ENCODE measurements at regions not wholly inside any gene's neighbourhood (a gene's known extent, or its start where the extent isn't known, plus 50 kb on each side); places are given as distances from the start of the nearest gene placed in this dataset.

GRCh38 chr20:57062241-57062640 is 204.2 kb downstream of the BMP7 start:
- FAIRE-seq (no peak), DNase-seq (ENCODE audit: insufficient read length) (no peak)
- TF ChIP-seq POLR2AphosphoS5 (IDR thresholded peaks at IDR 0.05; ENCODE audit: low read depth, low read length) (no peak), TAF1 (IDR thresholded peaks at IDR 0.05; ENCODE audit: borderline replicate concordance, low read depth, low read length) (no peak), POLR2A (IDR thresholded peaks at IDR 0.05; ENCODE audit: low read depth, low read length) (no peak)

GRCh38 chr20:57062696-57063270 is 203.7 kb downstream of the BMP7 start:
- DNase-seq (ENCODE audit: insufficient read length): no peak
- FAIRE-seq: no peak
- no peak for TF ChIP-seq POLR2A (IDR thresholded peaks at IDR 0.05; ENCODE audit: low read depth, low read length)
- TF ChIP-seq TAF1 (IDR thresholded peaks at IDR 0.05; ENCODE audit: borderline replicate concordance, low read depth, low read length): no peak
- TF ChIP-seq POLR2AphosphoS5 (IDR thresholded peaks at IDR 0.05; ENCODE audit: low read depth, low read length): no peak

- TF ChIP-seq TAF1 (IDR thresholded peaks at IDR 0.05; ENCODE audit: borderline replicate concordance, low read depth, low read length) (no peak), POLR2AphosphoS5 (IDR thresholded peaks at IDR 0.05; ENCODE audit: low read depth, low read length) (no peak), POLR2A (IDR thresholded peaks at IDR 0.05; ENCODE audit: low read depth, low read length) (no peak)
- DNase-seq (ENCODE audit: insufficient read length) (no peak), FAIRE-seq (no peak)
Observed at GRCh38 chr20:57064836-57065235, 201.6 kb downstream of the BMP7 start.

- TF ChIP-seq POLR2AphosphoS5 (IDR thresholded peaks at IDR 0.05; ENCODE audit: low read depth, low read length) (no peak), POLR2A (IDR thresholded peaks at IDR 0.05; ENCODE audit: low read depth, low read length) (no peak), TAF1 (IDR thresholded peaks at IDR 0.05; ENCODE audit: borderline replicate concordance, low read depth, low read length) (no peak)
- FAIRE-seq (no peak), DNase-seq (ENCODE audit: insufficient read length) (no peak)
Observed at GRCh38 chr20:57065646-57066045, 200.8 kb downstream of the BMP7 start.

GRCh38 chr20:57066126-57066900 is 200.1 kb downstream of the BMP7 start:
- TF ChIP-seq TAF1 (IDR thresholded peaks at IDR 0.05; ENCODE audit: borderline replicate concordance, low read depth, low read length): no peak
- FAIRE-seq: no peak

GRCh38 chr20:57069442-57069841 is 197.0 kb downstream of the BMP7 start:
- FAIRE-seq: no peak
- DNase-seq (ENCODE audit: insufficient read length): no peak
- TF ChIP-seq POLR2A (IDR thresholded peaks at IDR 0.05; ENCODE audit: low read depth, low read length): no peak
- TF ChIP-seq POLR2AphosphoS5 (IDR thresholded peaks at IDR 0.05; ENCODE audit: low read depth, low read length): no peak
- no peak for TF ChIP-seq TAF1 (IDR thresholded peaks at IDR 0.05; ENCODE audit: borderline replicate concordance, low read depth, low read length)

More at GRCh38 chr20:57066126-57066900, 200.1 kb downstream of the BMP7 start:
- no peak for DNase-seq (ENCODE audit: insufficient read length)

- TF ChIP-seq POLR2AphosphoS5 (IDR thresholded peaks at IDR 0.05; ENCODE audit: low read depth, low read length) (no peak), TAF1 (IDR thresholded peaks at IDR 0.05; ENCODE audit: borderline replicate concordance, low read depth, low read length) (no peak)
- DNase-seq (ENCODE audit: insufficient read length) (no peak), FAIRE-seq (no peak)
Observed at GRCh38 chr20:57070296-57070695, 196.1 kb downstream of the BMP7 start.

GRCh38 chr20:57071283-57071731 is 195.1 kb downstream of the BMP7 start:
- TF ChIP-seq TAF1 (IDR thresholded peaks at IDR 0.05; ENCODE audit: borderline replicate concordance, low read depth, low read length) (no peak), POLR2AphosphoS5 (IDR thresholded peaks at IDR 0.05; ENCODE audit: low read depth, low read length) (no peak), POLR2A (IDR thresholded peaks at IDR 0.05; ENCODE audit: low read depth, low read length) (no peak)
- FAIRE-seq: no peak
- no peak for DNase-seq (ENCODE audit: insufficient read length)

GRCh38 chr20:57071954-57072583 is 194.4 kb downstream of the BMP7 start:
- FAIRE-seq (no peak), DNase-seq (ENCODE audit: insufficient read length) (no peak)
- no peak for TF ChIP-seq POLR2A (IDR thresholded peaks at IDR 0.05; ENCODE audit: low read depth, low read length)
- no peak for TF ChIP-seq POLR2AphosphoS5 (IDR thresholded peaks at IDR 0.05; ENCODE audit: low read depth, low read length)
- no peak for TF ChIP-seq TAF1 (IDR thresholded peaks at IDR 0.05; ENCODE audit: borderline replicate concordance, low read depth, low read length)

GRCh38 chr20:57073402-57073801 is 193.0 kb downstream of the BMP7 start:
- no peak for TF ChIP-seq POLR2AphosphoS5 (IDR thresholded peaks at IDR 0.05; ENCODE audit: low read depth, low read length)
- no peak for TF ChIP-seq POLR2A (IDR thresholded peaks at IDR 0.05; ENCODE audit: low read depth, low read length)
- no peak for DNase-seq (ENCODE audit: insufficient read length)
- no peak for FAIRE-seq

- TF ChIP-seq TAF1 (IDR thresholded peaks at IDR 0.05; ENCODE audit: borderline replicate concordance, low read depth, low read length) (no peak), POLR2A (IDR thresholded peaks at IDR 0.05; ENCODE audit: low read depth, low read length) (no peak), POLR2AphosphoS5 (IDR thresholded peaks at IDR 0.05; ENCODE audit: low read depth, low read length) (no peak)
- DNase-seq (ENCODE audit: insufficient read length) (no peak), FAIRE-seq (no peak)
Observed at GRCh38 chr20:57074386-57074785, 192.1 kb downstream of the BMP7 start.

- no peak for TF ChIP-seq POLR2A (IDR thresholded peaks at IDR 0.05; ENCODE audit: low read depth, low read length)
- TF ChIP-seq TAF1 (IDR thresholded peaks at IDR 0.05; ENCODE audit: borderline replicate concordance, low read depth, low read length): no peak
- no peak for TF ChIP-seq POLR2AphosphoS5 (IDR thresholded peaks at IDR 0.05; ENCODE audit: low read depth, low read length)
- no peak for FAIRE-seq
- DNase-seq (ENCODE audit: insufficient read length): no peak
Observed at GRCh38 chr20:57075181-57075580, 191.3 kb downstream of the BMP7 start.
